ENCODE measurements at regions not wholly inside any gene's neighbourhood (a gene's known extent, or its start where the extent isn't known, plus 50 kb on each side); places are given as distances from the start of the nearest gene placed in this dataset.

DNA sequence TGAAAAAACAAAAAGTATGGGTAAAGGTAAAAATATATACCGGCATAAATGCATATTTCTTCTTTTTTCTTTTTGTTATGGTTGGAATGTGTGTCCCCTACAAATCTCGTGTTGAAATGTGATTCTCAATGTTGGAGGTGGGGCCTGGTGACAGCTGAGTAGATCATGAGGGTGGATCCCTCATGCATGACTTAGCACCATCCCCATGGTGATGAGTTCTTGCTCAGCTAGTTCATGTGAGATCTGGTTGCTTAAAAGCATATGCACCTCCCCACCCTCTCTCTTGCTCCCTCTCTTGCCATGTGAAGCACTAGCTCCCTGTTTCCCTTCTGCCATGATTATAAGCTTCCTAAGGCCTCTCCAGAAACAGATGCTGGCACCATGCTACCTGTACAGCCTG is 93.3 kb downstream of the HYCC1 start:
- TF ChIP-seq EZH2 (optimal IDR thresholded peaks at IDR 0.05; ENCODE audit: low read depth, low read length), result no peak
- TF ChIP-seq, protein P1, sequence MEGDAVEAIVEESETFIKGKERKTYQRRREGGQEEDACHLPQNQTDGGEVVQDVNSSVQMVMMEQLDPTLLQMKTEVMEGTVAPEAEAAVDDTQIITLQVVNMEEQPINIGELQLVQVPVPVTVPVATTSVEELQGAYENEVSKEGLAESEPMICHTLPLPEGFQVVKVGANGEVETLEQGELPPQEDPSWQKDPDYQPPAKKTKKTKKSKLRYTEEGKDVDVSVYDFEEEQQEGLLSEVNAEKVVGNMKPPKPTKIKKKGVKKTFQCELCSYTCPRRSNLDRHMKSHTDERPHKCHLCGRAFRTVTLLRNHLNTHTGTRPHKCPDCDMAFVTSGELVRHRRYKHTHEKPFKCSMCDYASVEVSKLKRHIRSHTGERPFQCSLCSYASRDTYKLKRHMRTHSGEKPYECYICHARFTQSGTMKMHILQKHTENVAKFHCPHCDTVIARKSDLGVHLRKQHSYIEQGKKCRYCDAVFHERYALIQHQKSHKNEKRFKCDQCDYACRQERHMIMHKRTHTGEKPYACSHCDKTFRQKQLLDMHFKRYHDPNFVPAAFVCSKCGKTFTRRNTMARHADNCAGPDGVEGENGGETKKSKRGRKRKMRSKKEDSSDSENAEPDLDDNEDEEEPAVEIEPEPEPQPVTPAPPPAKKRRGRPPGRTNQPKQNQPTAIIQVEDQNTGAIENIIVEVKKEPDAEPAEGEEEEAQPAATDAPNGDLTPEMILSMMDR (IDR thresholded peaks at IDR 0.05; ENCODE audit: low read length), result no peak
- TF ChIP-seq EZH2phosphoT487 (IDR thresholded peaks at IDR 0.05; ENCODE audit: low read length), result no peak
